NOMO-1 treated with dmso at 0.1 percent for 144 hours (cell line): ENCODE measurements at regions not wholly inside any gene's neighbourhood (a gene's known extent, or its start where the extent isn't known, plus 50 kb on each side); places are given as distances from the start of the nearest gene placed in this dataset.

Source experiments
- DNase-seq: peaks from one replicate; lab custom pipeline; 2025; ENCODE audit not compliant: unreplicated experiment; lab: John Stamatoyannopoulos, UW

DNA sequence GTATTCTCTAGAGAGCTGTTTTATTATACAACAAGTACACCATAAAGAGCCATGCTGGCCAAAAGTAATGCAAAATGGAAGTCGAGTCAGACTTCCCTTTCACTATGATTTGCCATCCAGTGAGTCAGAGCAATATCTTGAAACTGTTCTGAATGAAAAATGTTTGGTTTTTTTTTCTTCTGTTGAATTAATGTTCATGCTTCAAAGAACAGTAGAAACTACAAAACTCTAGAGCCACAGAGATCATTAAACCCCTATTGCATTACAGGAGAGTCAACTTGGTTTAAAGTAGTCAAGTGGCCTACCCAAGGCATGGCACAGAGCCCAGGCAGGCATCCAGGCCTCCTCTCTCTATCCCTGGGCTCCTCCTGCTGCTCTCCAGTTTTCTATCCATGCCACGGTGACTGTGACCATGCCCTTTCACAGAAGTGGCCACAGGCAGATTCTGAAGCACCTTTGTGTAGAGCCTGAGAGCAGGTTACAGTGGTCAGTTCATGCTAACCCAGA is 358.9 kb downstream of the DEPDC1B start:
- DNase-seq: no peak

DNA sequence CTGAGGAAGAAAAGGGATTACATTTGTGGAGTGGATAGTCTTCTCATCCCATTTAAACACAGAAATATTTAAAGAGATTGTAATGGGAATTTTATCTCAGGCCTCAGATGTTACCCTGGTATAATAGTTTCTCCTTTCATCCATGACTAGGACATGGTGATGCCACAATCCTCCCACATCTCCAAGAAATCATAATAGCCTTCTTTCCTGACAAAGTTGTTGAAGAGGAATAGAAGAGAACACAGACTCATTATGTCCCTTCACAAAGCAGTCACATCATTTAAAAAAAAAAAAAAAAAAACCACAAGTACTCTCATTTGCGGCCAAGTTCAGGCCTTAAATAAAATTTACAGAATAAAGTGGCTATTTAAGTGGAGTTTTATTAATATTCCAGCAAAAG is 359.6 kb downstream of the DEPDC1B start:
- no peak for DNase-seq

- DNase-seq: no peak
Observed at GRCh38 chr5:60339691-60340201, 360.2 kb downstream of the DEPDC1B start.

GRCh38 chr5:60338846-60339245 is 361.1 kb downstream of the DEPDC1B start:
- no peak for DNase-seq

DNA sequence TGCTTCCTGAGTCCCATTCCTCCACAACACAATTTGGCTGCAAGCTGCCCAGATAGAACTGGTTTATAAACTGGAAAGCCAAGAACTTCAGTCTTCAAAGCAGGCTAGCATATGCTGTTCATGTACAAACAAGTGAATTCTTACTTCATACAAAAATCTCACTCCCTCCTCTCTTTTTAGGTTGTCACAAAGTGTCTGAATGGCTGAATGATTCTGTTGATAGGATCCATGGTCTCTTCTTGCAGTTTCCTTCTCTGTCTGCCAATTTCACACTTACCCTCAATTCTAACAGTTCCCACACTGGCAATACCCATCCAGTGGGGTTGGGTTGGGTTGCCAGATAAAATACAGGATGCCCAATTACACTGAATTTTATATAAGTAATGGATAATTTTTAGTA is 363.5 kb downstream of the DEPDC1B start:
- no peak for DNase-seq

- DNase-seq: no peak
Observed at GRCh38 chr5:60335913-60336312, 364.1 kb downstream of the DEPDC1B start.

DNA sequence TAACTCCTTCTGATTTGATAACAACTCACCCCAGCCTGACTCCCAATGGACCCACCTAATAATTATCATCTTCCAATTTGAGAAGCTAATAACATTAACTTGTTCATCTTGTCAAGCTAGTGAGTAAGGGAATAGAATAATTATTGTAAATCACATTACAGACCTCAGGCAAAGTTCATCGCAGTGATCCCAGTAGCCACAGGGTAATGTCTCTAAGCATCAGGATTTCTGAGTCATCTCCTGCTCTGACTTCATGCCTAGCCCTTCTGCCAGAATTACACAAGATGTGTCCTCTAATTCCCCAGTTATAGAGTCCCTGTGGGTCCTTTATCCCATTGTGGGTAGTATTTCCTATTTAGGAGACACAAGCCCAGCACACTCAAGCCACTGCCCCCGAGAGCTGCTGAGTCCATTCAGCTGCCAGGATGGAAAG is 365.7 kb downstream of the DEPDC1B start:
- no peak for DNase-seq

DNA sequence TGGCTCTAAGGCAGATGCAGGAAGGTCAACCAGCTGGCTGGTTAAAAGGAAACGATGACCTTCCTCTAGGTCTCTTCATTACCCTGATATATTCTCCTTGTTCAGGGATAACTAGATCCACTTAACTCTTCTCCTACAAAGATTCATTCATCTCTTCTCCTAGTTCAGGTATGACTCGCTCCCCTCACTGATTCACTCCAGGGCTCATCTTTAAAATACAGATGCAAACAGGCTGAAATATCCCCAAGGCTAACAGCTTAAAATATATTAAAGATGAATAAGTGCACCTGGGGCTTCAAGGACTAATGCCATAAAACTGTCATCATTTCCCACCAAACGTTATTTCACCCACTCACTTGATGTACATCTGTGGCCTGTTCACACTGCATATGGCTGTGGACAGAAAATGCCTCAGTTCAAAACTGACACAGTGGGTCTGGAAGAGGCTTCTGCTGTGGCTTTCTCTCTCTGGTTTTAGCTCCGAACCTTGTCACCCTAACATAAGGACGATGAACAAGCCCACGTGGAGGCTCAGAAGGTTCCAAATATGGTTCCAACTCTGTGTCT is 366.9 kb downstream of the DEPDC1B start:
- DNase-seq: no peak

- no peak for DNase-seq
Observed at GRCh38 chr5:60332244-60333004, 367.5 kb downstream of the DEPDC1B start.

DNA sequence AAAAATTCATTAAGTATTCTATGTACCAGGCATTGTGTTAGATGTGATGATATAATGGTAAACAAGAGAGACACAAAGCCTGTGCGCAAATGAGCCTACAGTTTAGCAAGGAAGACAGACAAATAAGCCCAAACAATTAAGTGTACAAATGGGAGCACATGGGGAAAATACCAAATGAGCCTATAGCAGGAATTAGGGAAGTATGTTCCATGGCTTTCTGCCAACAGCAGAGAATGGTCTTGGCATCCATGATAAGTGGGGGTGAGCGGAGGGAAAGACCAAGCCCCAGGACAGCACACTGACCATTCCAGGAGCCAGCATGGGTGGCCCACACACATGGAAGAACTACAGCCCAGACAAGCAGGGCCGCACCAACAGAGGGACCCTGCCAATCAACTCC is 369.7 kb downstream of the DEPDC1B start:
- no peak for DNase-seq

- DNase-seq: no peak
Observed at GRCh38 chr5:60325870-60326269, 374.1 kb downstream of the DEPDC1B start.

- DNase-seq: no peak
Observed at GRCh38 chr5:60323596-60323995, 376.4 kb downstream of the DEPDC1B start.

- no peak for DNase-seq
Observed at GRCh38 chr5:60312098-60312497, 387.9 kb downstream of the DEPDC1B start.

- no peak for DNase-seq
Observed at GRCh38 chr5:60299944-60300343, 400.0 kb downstream of the DEPDC1B start.

GRCh38 chr5:60297658-60298057 is 402.3 kb downstream of the DEPDC1B start:
- no peak for DNase-seq

DNA sequence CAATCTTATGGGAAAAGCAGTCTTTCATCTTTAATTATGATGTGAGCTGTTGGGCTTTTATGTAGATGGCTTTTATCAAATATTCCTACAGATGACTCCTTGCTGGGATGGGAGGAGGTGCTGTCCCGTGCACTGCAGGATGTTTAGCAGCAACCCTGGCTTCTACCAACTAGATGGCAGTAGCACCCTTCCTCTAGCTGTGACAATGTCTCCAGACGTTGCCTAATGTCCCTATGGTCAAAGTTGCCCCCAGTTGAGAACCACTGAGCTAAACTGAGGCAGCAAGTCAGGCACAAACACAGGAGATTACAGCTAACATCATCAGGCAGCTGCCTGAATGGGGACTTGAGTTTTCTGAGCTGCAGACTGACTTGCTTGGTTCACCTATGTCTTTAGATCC is 401.9 kb upstream of the PDE4D start:
- DNase-seq: no peak

GRCh38 chr5:60293518-60293917 is 400.0 kb upstream of the PDE4D start:
- DNase-seq: no peak

GRCh38 chr5:60287174-60287771 is 393.7 kb upstream of the PDE4D start:
- peak; percentile 86 for DNase-seq

GRCh38 chr5:60285910-60286309 is 392.4 kb upstream of the PDE4D start:
- peak; percentile 29 for DNase-seq

DNA sequence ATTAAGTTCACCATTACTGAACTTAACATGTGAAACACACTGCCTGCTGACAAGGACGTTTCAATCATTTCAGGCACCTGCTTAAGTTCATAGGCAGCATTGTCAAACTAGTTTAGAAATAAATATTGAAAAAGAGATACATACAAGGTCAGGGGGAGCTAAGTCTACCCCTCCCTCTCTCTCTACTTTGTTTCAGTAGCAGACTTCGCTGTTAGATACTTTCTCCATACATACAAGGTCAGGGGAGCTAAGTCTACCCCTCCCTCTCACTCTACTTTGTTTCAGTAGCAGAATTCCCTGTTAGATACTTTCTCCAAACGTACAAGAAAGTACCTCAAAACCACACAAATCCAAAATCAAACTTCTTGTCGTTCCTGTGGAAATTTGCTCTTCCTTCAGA is 387.4 kb upstream of the PDE4D start:
- no peak for DNase-seq

DNA sequence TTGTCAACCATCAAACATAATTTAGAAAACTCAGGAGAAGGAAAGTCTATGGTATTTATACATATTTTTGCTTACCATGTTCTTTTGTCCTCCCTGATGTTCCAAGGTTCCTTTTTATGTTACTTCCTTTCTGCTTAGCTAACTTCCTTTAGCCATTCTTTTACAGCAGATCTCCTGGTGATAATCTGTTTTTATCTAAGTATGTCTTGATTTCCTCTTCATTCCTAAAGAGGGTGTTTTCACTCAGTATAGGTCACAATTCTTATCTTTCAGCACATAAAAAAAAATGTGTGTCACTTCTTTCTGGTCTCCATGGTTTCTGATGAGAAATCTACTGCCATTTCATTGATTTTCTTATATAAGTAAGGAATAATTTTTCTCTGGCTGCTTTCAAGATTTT is 384.4 kb upstream of the PDE4D start:
- DNase-seq: no peak

- no peak for DNase-seq
Observed at GRCh38 chr5:60274747-60275146, 381.2 kb upstream of the PDE4D start.
